GM18951 (cell line): ENCODE measurements at regions not wholly inside any gene's neighbourhood (a gene's known extent, or its start where the extent isn't known, plus 50 kb on each side); places are given as distances from the start of the nearest gene placed in this dataset.
"Not testable (repeated sequence)": the region's sequence is repeated elsewhere in the genome, so short reads cannot be mapped to it uniquely, and the experiment has no call there.

Experiments used
- POLR2A ChIP-seq: IDR thresholded peaks from 4 replicates; pipeline ENCODE4 v1.6.1; 2011; ENCODE audit warnings: mild to moderate bottlenecking; ENCODE audit not compliant: insufficient read length, insufficient read depth; ENCODE audit errors: extremely low read depth
- in situ Hi-C: fragments of 300-500 bp; cut with MboI; formaldehyde crosslinking; loops from one replicate; pipeline ENCODE4 v1.12.0; 2022; ENCODE audit warnings: low sequenced_read_pairs, mixed read lengths, inconsistent platforms; ENCODE audit not compliant: unreplicated experiment

GRCh38 chr1:166289309-166290050 is 122.7 kb upstream of the FAM78B start:
- in situ Hi-C loops = no loop called here
- no peak for TF ChIP-seq POLR2A

- TF ChIP-seq POLR2A = no peak
- in situ Hi-C loops = no loop called here
These were observed 128.9 kb upstream of the FAM78B start for GRCh38 chr1:166295656-166296055.

GRCh38 chr1:166297993-166298392 is 131.2 kb upstream of the FAM78B start:
- TF ChIP-seq POLR2A = no peak
- in situ Hi-C loops = no loop called here

GRCh38 chr1:166300767-166301166 is 134.0 kb upstream of the FAM78B start:
- in situ Hi-C loops = no loop called here

GRCh38 chr1:166302989-166303758 is 136.4 kb upstream of the FAM78B start:
- TF ChIP-seq POLR2A = no peak
- in situ Hi-C loops = no loop called here

More at GRCh38 chr1:166300767-166301166, 134.0 kb upstream of the FAM78B start:
- no peak for TF ChIP-seq POLR2A

- no peak for TF ChIP-seq POLR2A
- in situ Hi-C loops = no loop called here
These were observed 137.3 kb upstream of the FAM78B start for GRCh38 chr1:166304131-166304530.

GRCh38 chr1:166305371-166305770 is 138.6 kb upstream of the FAM78B start:
- no peak for TF ChIP-seq POLR2A
- in situ Hi-C loops = no loop called here

- in situ Hi-C loops = no loop called here
- no peak for TF ChIP-seq POLR2A
These were observed 140.7 kb upstream of the FAM78B start for GRCh38 chr1:166307261-166308188.

GRCh38 chr1:166316306-166316705 is 149.5 kb upstream of the FAM78B start:
- in situ Hi-C loops = not testable (repeated sequence)

GRCh38 chr1:166322470-166322869 is 155.7 kb upstream of the FAM78B start:
- in situ Hi-C loops = no loop called here

GRCh38 chr1:166327886-166328285 is 161.1 kb upstream of the FAM78B start:
- in situ Hi-C loops = no loop called here
- TF ChIP-seq POLR2A = no peak

More at GRCh38 chr1:166322470-166322869, 155.7 kb upstream of the FAM78B start:
- no peak for TF ChIP-seq POLR2A

GRCh38 chr1:166328956-166329355 is 162.2 kb upstream of the FAM78B start:
- in situ Hi-C loops = no loop called here
- TF ChIP-seq POLR2A = no peak

GRCh38 chr1:166330096-166330495 is 163.3 kb upstream of the FAM78B start:
- TF ChIP-seq POLR2A = no peak
- in situ Hi-C loops = no loop called here
